Left lung (tissue), 4 donors: ENCODE measurements at regions not wholly inside any gene's neighbourhood (a gene's known extent, or its start where the extent isn't known, plus 50 kb on each side); places are given as distances from the start of the nearest gene placed in this dataset.

Source experiments
- ATAC-seq: fragments of 200-7000 bp; cut with Tn5 transposase; one replicate; pipeline ENCODE4 v1.9.1; 2020; ENCODE audit warnings: moderate library complexity
- DNase-seq, 4 donors: peaks; one replicate each; pipeline ENCODE4 v3.0.0-alpha.2; 2013 to 2020
- H3K27ac ChIP-seq, 2 donors: fragments of 200-600 bp; sonication (generic) in 1 of 2; one replicate each; pipeline versions ENCODE4 v1.5.0 to v1.8.0; 2020 to 2021
- H3K27me3 ChIP-seq, 2 donors: fragments of 200-600 bp; sonication (generic) in 1 of 2; one replicate each; pipeline versions ENCODE4 v1.5.0 to v1.8.0; 2020 to 2021
- H3K36me3 ChIP-seq, 2 donors: fragments of 200-600 bp; sonication (generic) in 1 of 2; one replicate each; pipeline versions ENCODE4 v1.5.0 to v1.8.0; 2020 to 2021
- H3K4me1 ChIP-seq, 2 donors: fragments of 200-600 bp; one replicate each; pipeline ENCODE4 v1.8.0; 2021
- H3K4me3 ChIP-seq, 2 donors: fragments of 200-600 bp; sonication (generic) in 1 of 2; one replicate each; pipeline versions ENCODE4 v1.5.0 to v1.8.0; 2020 to 2021; ENCODE audit warnings: mild to moderate bottlenecking in 1 of 2
- H3K9me3 ChIP-seq, 2 donors: fragments of 200-600 bp; sonication (generic) in 1 of 2; one replicate each; pipeline versions ENCODE4 v1.5.0 to v1.8.0; 2020 to 2021
- intact Hi-C, 2 donors: fragments of 100-400 bp; cut with DNase I; formaldehyde crosslinking; loops; one replicate each; pipeline versions ENCODE4 v1.11.2 to v1.14.2; 2022
- TF ChIP-seq, protein P1 (sequence below), 2 donors: fragments of 200-600 bp; sonication (generic) in 1 of 2; IDR thresholded peaks; one replicate each; pipeline versions ENCODE4 v1.5.0 to v1.8.0; 2021; ENCODE audit warnings: antibody characterized with exemption in 2 of 2
- donor health status: DM: no; HTN: yes; CAD: no.
- donor health status: DM: no; HTN: no; CAD: no.

DNA sequence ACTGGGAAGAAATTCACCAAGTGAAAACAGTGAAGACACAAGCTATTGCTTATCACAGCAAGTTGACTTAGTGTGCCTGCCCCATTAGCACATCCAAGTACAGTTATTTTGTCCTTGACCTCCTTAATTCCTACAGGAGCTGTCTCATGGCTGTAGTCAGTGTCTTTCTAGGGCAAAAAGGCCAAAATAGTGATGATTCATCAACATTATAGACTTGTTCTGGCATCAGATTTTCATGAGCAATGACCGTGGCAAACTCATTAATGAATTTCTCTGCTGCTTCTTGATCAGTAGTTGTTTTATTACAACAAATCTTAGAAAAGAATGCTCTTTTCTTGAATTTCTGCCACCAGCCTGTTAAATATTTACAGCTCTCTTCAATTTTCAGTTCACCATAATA, 1169.3 kb upstream of the DDX18 start:
- Histone ChIP-seq H3K27me3 (no peaks in the 10 kb centered on the region), H3K4me3 (no peak overlapping the region), H3K36me3 (no peaks in the 10 kb centered on the region), H3K4me1 (no peaks in the 10 kb centered on the region), H3K9me3 (peaks cover 0 to 8% of the 10 kb centered on the region in 2 donors), H3K27ac (no peak overlapping the region)
- ATAC-seq (no peak), DNase-seq (no peak)
- intact Hi-C loops, result no loop called here
- TF ChIP-seq, protein P1, sequence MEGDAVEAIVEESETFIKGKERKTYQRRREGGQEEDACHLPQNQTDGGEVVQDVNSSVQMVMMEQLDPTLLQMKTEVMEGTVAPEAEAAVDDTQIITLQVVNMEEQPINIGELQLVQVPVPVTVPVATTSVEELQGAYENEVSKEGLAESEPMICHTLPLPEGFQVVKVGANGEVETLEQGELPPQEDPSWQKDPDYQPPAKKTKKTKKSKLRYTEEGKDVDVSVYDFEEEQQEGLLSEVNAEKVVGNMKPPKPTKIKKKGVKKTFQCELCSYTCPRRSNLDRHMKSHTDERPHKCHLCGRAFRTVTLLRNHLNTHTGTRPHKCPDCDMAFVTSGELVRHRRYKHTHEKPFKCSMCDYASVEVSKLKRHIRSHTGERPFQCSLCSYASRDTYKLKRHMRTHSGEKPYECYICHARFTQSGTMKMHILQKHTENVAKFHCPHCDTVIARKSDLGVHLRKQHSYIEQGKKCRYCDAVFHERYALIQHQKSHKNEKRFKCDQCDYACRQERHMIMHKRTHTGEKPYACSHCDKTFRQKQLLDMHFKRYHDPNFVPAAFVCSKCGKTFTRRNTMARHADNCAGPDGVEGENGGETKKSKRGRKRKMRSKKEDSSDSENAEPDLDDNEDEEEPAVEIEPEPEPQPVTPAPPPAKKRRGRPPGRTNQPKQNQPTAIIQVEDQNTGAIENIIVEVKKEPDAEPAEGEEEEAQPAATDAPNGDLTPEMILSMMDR (IDR thresholded peaks at IDR 0.05), result no peak

DNA sequence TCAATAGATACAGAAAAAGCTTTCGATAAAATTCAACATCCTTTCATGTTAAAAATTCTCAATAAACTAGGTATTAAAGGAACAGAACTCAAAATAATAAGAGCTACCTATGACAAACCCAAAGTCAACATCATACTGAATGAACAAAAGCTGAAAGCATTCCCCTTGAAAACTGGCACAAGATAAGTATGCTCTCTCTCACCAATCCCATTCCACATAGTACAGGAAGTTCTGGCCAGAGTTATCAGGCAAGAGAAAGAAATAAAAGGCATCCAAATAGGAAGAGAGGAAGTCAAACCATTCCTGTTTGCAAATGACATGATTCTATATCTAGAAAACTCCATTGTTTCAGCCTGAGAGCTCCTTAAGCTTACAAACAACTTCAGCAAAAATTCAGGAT, 1145.8 kb upstream of the DDX18 start:
- ATAC-seq, result no peak
- Histone ChIP-seq H3K4me3 (no peak overlapping the region), H3K27me3 (no peaks in the 10 kb centered on the region), H3K9me3 (peaks cover 0 to 8% of the 10 kb centered on the region in 2 donors), H3K4me1 (no peaks in the 10 kb centered on the region), H3K36me3 (no peaks in the 10 kb centered on the region), H3K27ac (no peak overlapping the region)
- TF ChIP-seq, protein P1 (IDR thresholded peaks at IDR 0.05), result no peak
- DNase-seq, result no peak
- intact Hi-C loops, result no loop called here

DNA sequence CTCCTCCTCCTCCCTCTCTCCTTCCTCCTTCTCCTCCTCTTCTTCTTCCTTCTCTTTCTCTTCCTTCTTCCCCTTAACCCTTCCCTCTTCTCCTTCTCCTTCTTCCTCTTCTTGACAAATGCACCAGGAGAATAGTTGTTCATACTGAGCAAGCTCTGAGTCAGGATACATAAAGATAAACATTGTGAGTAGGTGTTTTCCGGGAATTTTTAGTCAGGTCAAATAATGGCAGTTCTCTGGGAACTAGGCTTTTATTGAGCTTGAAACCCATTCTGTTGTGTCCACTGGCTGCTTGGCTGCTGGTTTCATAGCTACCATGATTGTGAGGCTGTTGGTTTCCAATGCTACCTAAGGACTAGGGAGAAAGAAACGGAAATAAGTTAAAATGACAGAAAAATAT, 1144.7 kb upstream of the DDX18 start:
- Histone ChIP-seq H3K27ac (no peak overlapping the region), H3K9me3 (peaks cover 0 to 8% of the 10 kb centered on the region in 2 donors), H3K27me3 (no peaks in the 10 kb centered on the region), H3K4me3 (no peak overlapping the region), H3K4me1 (no peaks in the 10 kb centered on the region), H3K36me3 (no peaks in the 10 kb centered on the region)
- intact Hi-C loops, result no loop called here
- ATAC-seq, result no peak
- TF ChIP-seq, protein P1 (IDR thresholded peaks at IDR 0.05), result no peak
- DNase-seq, result no peak

DNA sequence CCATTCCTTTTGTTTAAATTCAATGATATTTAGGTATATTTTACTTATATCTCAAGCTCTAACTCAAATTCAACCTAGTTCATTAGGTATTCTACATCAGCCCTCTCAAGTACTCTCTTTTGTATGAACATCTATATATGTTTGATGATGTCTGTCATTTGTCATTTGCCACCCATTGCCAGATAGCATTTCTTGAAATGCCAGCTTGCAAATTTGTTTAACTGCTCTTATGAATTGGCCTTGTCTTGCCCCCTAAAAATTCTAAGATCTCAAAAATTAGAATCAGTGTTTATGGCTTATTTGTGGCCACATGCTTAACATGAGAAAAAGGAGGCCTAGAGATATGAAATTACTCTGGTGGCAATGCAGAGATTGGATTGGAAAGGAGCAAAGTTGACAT, 1140.3 kb upstream of the DDX18 start:
- H3K9me3 ChIP-seq, result peaks cover 0 to 12% of the 10 kb centered on the region in 2 donors
- no peaks in the 10 kb centered on the region for H3K27me3 ChIP-seq
- no peak overlapping the region for H3K4me3 ChIP-seq
- H3K4me1 ChIP-seq, result no peaks in the 10 kb centered on the region
- TF ChIP-seq, protein P1 (IDR thresholded peaks at IDR 0.05), result no peak
- no peak for DNase-seq
- no peak for ATAC-seq
- intact Hi-C loops, result no loop called here
- H3K36me3 ChIP-seq, result no peaks in the 10 kb centered on the region
- H3K27ac ChIP-seq, result no peak overlapping the region

DNA sequence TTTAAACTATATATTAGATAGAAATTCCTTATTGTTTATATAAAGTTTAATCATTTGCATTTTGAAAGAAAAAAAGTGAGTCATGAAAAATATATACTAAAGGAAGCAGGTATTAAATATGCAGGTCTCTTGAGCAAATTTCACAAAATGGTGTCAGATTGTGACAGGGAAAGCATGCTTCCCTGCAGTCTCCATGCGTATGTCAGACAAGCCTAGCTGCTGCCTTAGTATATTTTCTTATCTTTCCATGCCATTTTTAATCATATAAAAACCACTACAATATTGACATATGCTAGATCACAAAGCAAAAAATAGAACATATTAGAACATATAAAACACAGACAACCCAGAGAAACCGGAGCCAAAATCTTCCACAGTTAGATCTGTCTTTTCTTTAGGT, 1137.7 kb upstream of the DDX18 start:
- DNase-seq (no peak), ATAC-seq (no peak)
- intact Hi-C loops, result no loop called here
- no peaks in the 10 kb centered on the region for H3K27me3 ChIP-seq
- TF ChIP-seq, protein P1 (IDR thresholded peaks at IDR 0.05), result no peak
- no peaks in the 10 kb centered on the region for H3K36me3 ChIP-seq
- no peak overlapping the region for H3K4me3 ChIP-seq
- H3K27ac ChIP-seq, result no peak overlapping the region
- H3K4me1 ChIP-seq, result no peaks in the 10 kb centered on the region
- peaks cover 0 to 4% of the 10 kb centered on the region in 2 donors for H3K9me3 ChIP-seq
